OCI-LY7 (cell line): ENCODE measurements at regions not wholly inside any gene's neighbourhood (a gene's known extent, or its start where the extent isn't known, plus 50 kb on each side); places are given as distances from the start of the nearest gene placed in this dataset.

Experiments used
- BruUV-seq: library from RNA; stranded (reverse); fragments of 400-500 nt; replicated peaks from 2 replicates; lab custom pipeline; 2021; lab: Mats Ljungman, UMichigan
- CTCF ChIA-PET: fragments of 300-600 bp; sonication (Branson Sonifier 250); formaldehyde crosslinking; loops from one replicate; lab custom pipeline; 2022; ENCODE audit warnings: antibody characterized with exemption; ENCODE audit not compliant: unreplicated experiment; lab: Charles Lee
- POLR2A ChIA-PET: fragments of 300-600 bp; sonication (Branson Sonifier 250); formaldehyde crosslinking; loops from one replicate; lab custom pipeline; 2022; ENCODE audit warnings: antibody characterized with exemption; lab: Charles Lee
- DNase-seq: peaks from one replicate; pipeline ENCODE4 v3.0.0-alpha.2; 2015; ENCODE audit warnings: low spot score
- H2AFZ ChIP-seq: fragments of 200-600 bp; sonication (generic), shearing (Covaris generic); 2 replicates; pipeline ENCODE4 v1.6.1; 2014; ENCODE audit warnings: mild to moderate bottlenecking, antibody characterized with exemption, low read length, moderate library complexity
- H3K27ac ChIP-seq: fragments of 200-600 bp; sonication (generic); 2 replicates; pipeline ENCODE4 v1.5.1; 2014; ENCODE audit warnings: mixed run types, low read depth, mild to moderate bottlenecking, moderate library complexity, low read length, inconsistent platforms; ENCODE audit not compliant: poor library complexity, severe bottlenecking
- H3K36me3 ChIP-seq: fragments of 200-600 bp; sonication (generic); 2 replicates; pipeline ENCODE4 v1.6.1; 2014; ENCODE audit warnings: mild to moderate bottlenecking, antibody characterized with exemption, low read length, moderate library complexity, mixed read lengths; ENCODE audit not compliant: insufficient read depth
- H3K4me1 ChIP-seq: fragments of 200-600 bp; sonication (generic); 2 replicates; pipeline ENCODE4 v1.5.1; 2014; ENCODE audit warnings: mild to moderate bottlenecking, low read length; ENCODE audit not compliant: insufficient read depth, poor library complexity, severe bottlenecking
- H3K4me2 ChIP-seq: fragments of 200-600 bp; sonication (generic); 2 replicates; pipeline ENCODE4 v1.6.1; 2014; ENCODE audit warnings: mild to moderate bottlenecking, low read length
- H3K4me3 ChIP-seq: fragments of 200-600 bp; sonication (generic); 2 replicates; pipeline ENCODE4 v1.5.1; 2014; ENCODE audit warnings: mild to moderate bottlenecking, low read depth, low read length; ENCODE audit not compliant: poor library complexity, severe bottlenecking
- H3K79me2 ChIP-seq: fragments of 200-600 bp; sonication (generic); 2 replicates; pipeline ENCODE4 v1.6.1; 2016; ENCODE audit warnings: low read depth, mild to moderate bottlenecking, low read length, moderate library complexity, mixed read lengths; ENCODE audit not compliant: insufficient read depth
- H3K9me2 ChIP-seq: fragments of 200-600 bp; sonication (generic); 2 replicates; pipeline ENCODE4 v1.6.1; 2016; ENCODE audit warnings: mild to moderate bottlenecking, low read length, mixed read lengths; ENCODE audit not compliant: insufficient read depth
- H3K9me3 ChIP-seq: fragments of 200-600 bp; sonication (generic); 2 replicates; pipeline ENCODE4 v1.6.1; 2014; ENCODE audit warnings: mild to moderate bottlenecking, mixed run types, low read length, mixed read lengths
- H4K20me1 ChIP-seq: fragments of 200-600 bp; sonication (generic); 2 replicates; pipeline ENCODE4 v1.6.1; 2014; ENCODE audit warnings: mild to moderate bottlenecking, antibody characterized with exemption, low read length, moderate library complexity, mixed read lengths; ENCODE audit not compliant: insufficient read depth
- CTCF ChIP-seq: fragments of 200-600 bp; sonication (generic); conservative IDR thresholded peaks from 2 replicates; pipeline ENCODE4 v1.5.1; 2014; ENCODE audit warnings: mild to moderate bottlenecking, antibody characterized with exemption, low read length, moderate library complexity, mixed read lengths
- EZH2phosphoT487 ChIP-seq: fragments of 200-600 bp; sonication (generic); IDR thresholded peaks from 2 replicates; pipeline ENCODE4 v1.6.1; 2018; ENCODE audit warnings: low read depth, borderline replicate concordance, mild to moderate bottlenecking, mixed run types, antibody characterized with exemption, low read length, moderate library complexity, mixed read lengths
- intact Hi-C: fragments of 100-400 bp; cut with micrococcal nuclease; formaldehyde crosslinking; loops from one replicate; pipeline ENCODE4 v1.10.0; 2022; ENCODE audit not compliant: unreplicated experiment

DNA sequence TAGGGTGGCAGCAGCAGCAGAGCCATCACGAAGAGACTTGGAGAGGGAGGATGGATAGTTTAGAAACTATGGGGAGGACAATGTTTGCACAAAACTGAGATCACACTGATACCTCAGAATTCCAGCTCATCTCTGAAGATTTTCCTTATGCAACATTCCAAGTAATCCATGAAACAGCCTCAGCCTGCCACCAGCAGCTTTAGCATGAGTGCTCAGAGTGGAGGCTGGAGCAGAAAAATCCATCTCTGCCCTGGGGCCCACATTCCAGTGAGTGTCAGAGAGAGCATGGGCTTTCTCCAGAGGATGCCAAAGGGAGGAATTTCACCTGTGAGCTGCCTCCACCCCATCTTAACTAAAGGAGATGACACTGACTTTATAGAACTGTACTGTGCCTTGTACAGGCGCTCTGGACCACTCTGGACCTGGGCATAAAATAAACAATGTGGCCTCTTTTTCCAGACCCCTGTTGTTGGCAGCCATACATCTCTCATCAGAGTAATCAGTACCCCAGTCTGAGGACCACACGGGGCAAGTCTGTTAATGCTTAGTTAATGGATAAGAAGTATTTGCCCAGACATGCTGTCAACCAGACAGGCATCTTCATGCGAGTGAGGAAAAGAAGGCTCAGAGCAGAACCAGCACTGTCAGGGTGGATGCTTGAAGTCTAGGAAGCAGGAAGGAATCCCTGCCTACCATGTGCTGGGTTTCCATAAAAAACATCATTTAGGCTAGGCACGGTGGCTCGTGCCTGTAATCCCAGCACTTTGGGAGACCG, 440.9 kb downstream of the ENC1 start:
- H3K4me1 ChIP-seq = no peaks in the 10 kb centered on the region
- no peaks in the 10 kb centered on the region for H4K20me1 ChIP-seq
- no peaks in the 10 kb centered on the region for H3K9me3 ChIP-seq
- no peaks in the 10 kb centered on the region for H3K9me2 ChIP-seq
- intact Hi-C loops = no loop called here
- ChIA-PET POLR2A (no interaction called here), CTCF (no interaction called here)
- TF ChIP-seq CTCF = no peak
- TF ChIP-seq EZH2phosphoT487 = no peak
- no peak overlapping the region for H3K4me2 ChIP-seq
- no TSS peak for BruUV-seq
- no peak for DNase-seq
- H3K27ac ChIP-seq = no peak overlapping the region
- no peak overlapping the region for H3K4me3 ChIP-seq
- H2AFZ ChIP-seq = no peak overlapping the region
- H3K36me3 ChIP-seq = no peaks in the 10 kb centered on the region
- H3K79me2 ChIP-seq = no peaks in the 10 kb centered on the region

- no TSS peak for BruUV-seq
- POLR2A ChIA-PET = no interaction called here
- Histone ChIP-seq H3K9me2 (no peaks in the 10 kb centered on the region), H3K9me3 (no peaks in the 10 kb centered on the region), H2AFZ (no peak overlapping the region), H3K36me3 (no peaks in the 10 kb centered on the region), H3K4me2 (no peak overlapping the region), H3K4me3 (no peak overlapping the region), H3K79me2 (no peaks in the 10 kb centered on the region), H3K27ac (no peak overlapping the region), H3K4me1 (no peaks in the 10 kb centered on the region), H4K20me1 (no peaks in the 10 kb centered on the region)
- no peak for TF ChIP-seq EZH2phosphoT487
- TF ChIP-seq CTCF = no peak
- CTCF ChIA-PET = no interaction called here
- intact Hi-C loops = no loop called here
- no peak for DNase-seq
These were observed 441.5 kb downstream of the ENC1 start for GRCh38 chr5:74199005-74199404.

DNA sequence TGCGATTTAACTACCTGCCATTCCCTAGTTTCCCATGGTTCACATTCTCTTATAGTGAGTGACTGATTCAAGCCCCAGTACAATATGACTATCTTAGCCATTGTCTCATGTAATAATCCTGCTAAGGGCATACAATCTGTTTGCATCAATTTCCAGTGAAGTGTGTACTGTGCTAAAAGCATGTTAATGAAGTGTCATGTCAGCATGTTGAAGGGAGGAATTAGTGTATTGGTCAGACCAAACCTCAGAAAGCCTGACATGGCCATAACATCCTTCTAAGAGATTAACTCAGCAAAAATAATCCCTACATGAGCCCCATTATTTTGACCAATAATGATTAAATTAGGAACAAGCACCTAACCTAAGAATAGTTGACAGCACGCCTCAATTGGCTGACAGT, 442.4 kb downstream of the ENC1 start:
- Histone ChIP-seq H3K36me3 (no peaks in the 10 kb centered on the region), H2AFZ (no peak overlapping the region), H3K9me3 (no peaks in the 10 kb centered on the region), H3K4me2 (no peak overlapping the region), H3K4me3 (no peak overlapping the region), H3K27ac (no peak overlapping the region), H3K4me1 (no peaks in the 10 kb centered on the region), H3K79me2 (no peaks in the 10 kb centered on the region), H4K20me1 (no peaks in the 10 kb centered on the region), H3K9me2 (no peaks in the 10 kb centered on the region)
- ChIA-PET CTCF (no interaction called here), POLR2A (no interaction called here)
- TF ChIP-seq EZH2phosphoT487 = no peak
- TF ChIP-seq CTCF = no peak
- intact Hi-C loops = no loop called here
- no peak for DNase-seq
- no TSS peak for BruUV-seq
